GM23248 (cell line): ENCODE measurements at regions not wholly inside any gene's neighbourhood (a gene's known extent, or its start where the extent isn't known, plus 50 kb on each side); places are given as distances from the start of the nearest gene placed in this dataset.

Experiments
- EZH2 ChIP-seq: fragments of 200-600 bp; sonication (generic); IDR thresholded peaks from 2 replicates; pipeline ENCODE4 v1.6.1; 2018; ENCODE audit warnings: antibody characterized with exemption, mild to moderate bottlenecking; ENCODE audit not compliant: insufficient read depth, poor library complexity, severe bottlenecking
- EZH2phosphoT487 ChIP-seq: fragments of 200-600 bp; sonication (generic); IDR thresholded peaks from 2 replicates; pipeline ENCODE4 v1.6.1; 2018; ENCODE audit warnings: antibody characterized with exemption, moderate library complexity, mild to moderate bottlenecking, low read depth; ENCODE audit not compliant: insufficient read depth

DNA sequence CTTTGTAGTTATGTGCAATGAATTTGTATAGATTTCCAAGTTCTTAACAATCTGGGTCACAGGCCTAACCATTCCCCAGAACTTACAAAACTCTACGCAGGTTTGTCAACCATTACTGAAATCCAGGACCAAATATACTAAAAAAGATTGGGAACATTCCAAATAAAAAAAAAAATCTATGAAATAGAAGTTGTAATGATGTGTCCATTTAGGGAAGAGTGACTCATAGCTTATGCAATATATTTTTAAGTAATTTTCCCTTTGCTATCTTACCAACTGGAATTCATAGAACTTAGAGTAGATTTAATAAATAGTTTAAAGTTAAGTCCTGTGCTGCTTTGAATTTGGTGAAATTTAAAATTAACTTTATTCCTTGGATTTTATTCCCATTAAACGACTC lies 393.2 kb downstream of the PMP22 start:
- no peak for TF ChIP-seq EZH2
- TF ChIP-seq EZH2phosphoT487 = no peak
